Spleen (tissue), 7 donors: ENCODE measurements at regions not wholly inside any gene's neighbourhood (a gene's known extent, or its start where the extent isn't known, plus 50 kb on each side); places are given as distances from the start of the nearest gene placed in this dataset.

Experiments used
- CTCF ChIP-seq, 11 experiments: fragments of 200-600 bp in 7 of 11; fragments of 450-650 bp in 4 of 11; sonication (generic) in 4 of 11; IDR thresholded peaks in 8 of 11; conservative IDR thresholded peaks in 3 of 11; 1 replicate in 7 of 11; 2 replicates in 4 of 11; pipeline versions ENCODE4 v1.4.0 to v1.8.0; 2016 to 2021; ENCODE audit warnings: antibody characterized with exemption in 11 of 11, inconsistent platforms in 4 of 11, mild to moderate bottlenecking in 1 of 11
- POLR2A ChIP-seq, 3 donors: fragments of 450-650 bp; IDR thresholded peaks; one replicate each; pipeline ENCODE4 v1.5.1; 2017; ENCODE audit warnings: antibody characterized with exemption in 3 of 3, mild to moderate bottlenecking in 1 of 3
- donor health status: DM: no; HTN: no; CAD: no; lungs with moderate emphysema.
- donor health status: DM: no; HTN: no; CAD: no.
- donor health status: DM: no; HTN: no; CAD: no.

GRCh38 chr2:166784296-166784946 is 103.9 kb upstream of the XIRP2 start:
- no peak for TF ChIP-seq CTCF (IDR thresholded peaks at IDR 0.05 in 8 of 11, conservative IDR thresholded peaks at IDR 0.05 in 3 of 11)
- TF ChIP-seq POLR2A (IDR thresholded peaks at IDR 0.05): no peak
